ENCODE measurements at regions not wholly inside any gene's neighbourhood (a gene's known extent, or its start where the extent isn't known, plus 50 kb on each side); places are given as distances from the start of the nearest gene placed in this dataset.
"Not testable (repeated sequence)": the region's sequence is repeated elsewhere in the genome, so short reads cannot be mapped to it uniquely, and the experiment has no call there.

DNA sequence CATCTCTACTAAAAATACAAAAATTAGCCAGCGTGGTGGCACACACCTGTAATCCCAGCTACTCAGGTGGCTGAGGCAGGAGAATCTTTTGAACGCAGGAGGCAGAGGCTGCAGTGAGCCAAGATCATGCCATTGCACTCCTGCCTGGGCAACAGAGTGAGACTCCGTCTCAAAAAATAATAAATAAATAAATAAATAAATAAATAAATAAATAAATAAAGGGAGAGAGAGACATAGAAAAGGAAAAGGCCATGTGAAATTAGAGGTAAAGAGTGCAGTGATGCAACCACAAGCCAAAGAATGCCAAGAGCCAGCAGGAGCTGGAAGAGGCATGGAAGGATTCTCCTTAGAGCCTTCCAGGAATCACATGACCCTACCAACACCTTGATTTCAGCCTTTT lies 107.0 kb upstream of the SRSF6 start:
- H3K9me3 ChIP-seq (replicated peaks; ENCODE audit: control insufficient read depth, insufficient read depth, low read depth, low read length); CTCF ChIA-PET (ENCODE audit: low intra/inter-chr PET ratio); ATAC-seq; H3K27ac ChIP-seq (ENCODE audit: extremely low read depth, low read depth, low read length); H4K20me1 ChIP-seq (replicated peaks; ENCODE audit: control insufficient read depth, insufficient read depth, low read length); POLR2A ChIA-PET; H3K9ac ChIP-seq (ENCODE audit: insufficient read depth in 1 of 2, low read depth in 2 of 2, low read length in 2 of 2); H3K36me3 ChIP-seq (ENCODE audit: control insufficient read depth, insufficient read depth, low read length); FAIRE-seq; H3K4me3 ChIP-seq; H3K79me2 ChIP-seq (ENCODE audit: control insufficient read depth, insufficient read depth, low read length); H3K4me1 ChIP-seq (replicated peaks in 1 of 2; ENCODE audit: control insufficient read depth in 2 of 2, insufficient read depth in 2 of 2, low read length in 2 of 2); H2AFZ ChIP-seq (ENCODE audit: low read depth, low read length); BruUV-seq (replicated peaks); H3K4me2 ChIP-seq (ENCODE audit: insufficient read depth, low read length); in situ Hi-C loops (cut with MboI); intact Hi-C loops (cut with micrococcal nuclease); H3K9me1 ChIP-seq (ENCODE audit: control insufficient read depth, insufficient read depth, low read length); DNase-seq (ENCODE audit: extremely low read depth in 1 of 4, low spot score in 3 of 4): not testable (repeated sequence)
- WGBS (ENCODE audit: insufficient coverage, low coverage, missing lambda C conversion rate): 0% methylated on average over 3 of the region's 3 CpGs
- peaks cover 0 to 17% of the 10 kb centered on the region in 2 experiments; a peak in 3 of 5 replicates for H3K27me3 ChIP-seq (ENCODE audit: control insufficient read depth in 2 of 2, insufficient read depth in 2 of 2, low read length in 2 of 2)

DNA sequence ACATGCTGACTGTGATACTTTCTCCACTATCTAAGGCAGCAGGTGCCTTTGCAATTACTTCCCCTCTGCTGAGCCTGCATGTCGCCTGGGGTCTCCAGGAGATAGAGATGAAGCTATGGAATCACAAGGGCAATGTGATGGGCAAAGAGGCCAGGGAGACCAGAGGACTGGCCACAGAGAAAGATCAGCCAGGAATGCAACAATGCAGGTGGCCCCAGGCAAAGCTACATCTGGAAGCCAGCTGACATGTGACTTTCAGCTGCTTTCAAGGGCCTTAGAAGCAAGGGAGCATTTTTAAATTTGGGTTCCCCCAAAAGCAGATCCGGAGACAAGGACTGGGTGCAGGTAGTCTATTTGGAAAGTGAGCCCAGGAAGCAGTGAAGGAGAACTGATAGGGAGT lies 107.9 kb upstream of the SRSF6 start:
- peaks cover 0 to 13% of the 10 kb centered on the region in 2 experiments; a peak in 3 of 5 replicates for H3K27me3 ChIP-seq (ENCODE audit: control insufficient read depth in 2 of 2, insufficient read depth in 2 of 2, low read length in 2 of 2)
- H3K79me2 ChIP-seq (ENCODE audit: control insufficient read depth, insufficient read depth, low read length): no peaks in the 10 kb centered on the region
- H3K4me3 ChIP-seq: no peak overlapping the region
- no peaks in the 10 kb centered on the region for H3K4me1 ChIP-seq (replicated peaks in 1 of 2; ENCODE audit: control insufficient read depth in 2 of 2, insufficient read depth in 2 of 2, low read length in 2 of 2)
- no peak overlapping the region for H3K4me2 ChIP-seq (ENCODE audit: insufficient read depth, low read length)
- 0% methylated on average over 2 of the region's 2 CpGs for WGBS (ENCODE audit: insufficient coverage, low coverage, missing lambda C conversion rate)
- no peaks in the 10 kb centered on the region for H3K9me1 ChIP-seq (ENCODE audit: control insufficient read depth, insufficient read depth, low read length)
- CTCF ChIA-PET (ENCODE audit: low intra/inter-chr PET ratio): no interaction called here
- no peak overlapping the region for H2AFZ ChIP-seq (ENCODE audit: low read depth, low read length)
- POLR2A ChIA-PET: interaction anchor here (0.6 kb wide), 1 partner anchor 101 kb away, joined by 3 read pairs; no protein-coding TSS in a partner anchor
- in situ Hi-C loops (cut with MboI) (no loop called here), intact Hi-C loops (cut with micrococcal nuclease) (no loop called here)
- FAIRE-seq (no peak), DNase-seq (ENCODE audit: extremely low read depth in 1 of 4, low spot score in 3 of 4) (no peak), ATAC-seq (no peak)
- no peak overlapping the region for H3K9ac ChIP-seq (ENCODE audit: insufficient read depth in 1 of 2, low read depth in 2 of 2, low read length in 2 of 2)
- no TSS peak for BruUV-seq (replicated peaks)
- no peaks in the 10 kb centered on the region for H4K20me1 ChIP-seq (replicated peaks; ENCODE audit: control insufficient read depth, insufficient read depth, low read length)
- H3K9me3 ChIP-seq (replicated peaks; ENCODE audit: control insufficient read depth, insufficient read depth, low read depth, low read length): no peaks in the 10 kb centered on the region
- no peaks in the 10 kb centered on the region for H3K36me3 ChIP-seq (ENCODE audit: control insufficient read depth, insufficient read depth, low read length)
- no peak overlapping the region for H3K27ac ChIP-seq (ENCODE audit: extremely low read depth, low read depth, low read length)
- TF ChIP-seq ZNF274 (IDR thresholded peaks at IDR 0.05; ENCODE audit: borderline replicate concordance, low read depth, low read length) (no peak), LCOR (CRISPR knock-in tag; IDR thresholded peaks at IDR 0.05) (no peak), C11orf30 (IDR thresholded peaks at IDR 0.05; ENCODE audit: low read depth) (no peak), U2AF2 (optimal IDR thresholded peaks at IDR 0.05; ENCODE audit: low read depth, low read length) (no peak), CBX1 (IDR thresholded peaks at IDR 0.05; ENCODE audit: low read depth) (no peak), CHCHD3 (CRISPR knock-in tag; IDR thresholded peaks at IDR 0.05) (no peak), STAG1 (CRISPR knock-in tag; IDR thresholded peaks at IDR 0.05; ENCODE audit: borderline replicate concordance) (no peak), HDGF (IDR thresholded peaks at IDR 0.05) (no peak), NFE2L1 (tag; IDR thresholded peaks at IDR 0.05; ENCODE audit: borderline replicate concordance, low read depth) (no peak), EWSR1 (IDR thresholded peaks at IDR 0.05; ENCODE audit: borderline replicate concordance, low read depth, partially characterized antibody) (no peak), CBX5 (IDR thresholded peaks at IDR 0.05; ENCODE audit: borderline replicate concordance, low read depth) (no peak), RFX1 (IDR thresholded peaks at IDR 0.05) (no peak), SUPT5H (IDR thresholded peaks at IDR 0.05) (no peak)
- TF ChIP-seq, protein P1, sequence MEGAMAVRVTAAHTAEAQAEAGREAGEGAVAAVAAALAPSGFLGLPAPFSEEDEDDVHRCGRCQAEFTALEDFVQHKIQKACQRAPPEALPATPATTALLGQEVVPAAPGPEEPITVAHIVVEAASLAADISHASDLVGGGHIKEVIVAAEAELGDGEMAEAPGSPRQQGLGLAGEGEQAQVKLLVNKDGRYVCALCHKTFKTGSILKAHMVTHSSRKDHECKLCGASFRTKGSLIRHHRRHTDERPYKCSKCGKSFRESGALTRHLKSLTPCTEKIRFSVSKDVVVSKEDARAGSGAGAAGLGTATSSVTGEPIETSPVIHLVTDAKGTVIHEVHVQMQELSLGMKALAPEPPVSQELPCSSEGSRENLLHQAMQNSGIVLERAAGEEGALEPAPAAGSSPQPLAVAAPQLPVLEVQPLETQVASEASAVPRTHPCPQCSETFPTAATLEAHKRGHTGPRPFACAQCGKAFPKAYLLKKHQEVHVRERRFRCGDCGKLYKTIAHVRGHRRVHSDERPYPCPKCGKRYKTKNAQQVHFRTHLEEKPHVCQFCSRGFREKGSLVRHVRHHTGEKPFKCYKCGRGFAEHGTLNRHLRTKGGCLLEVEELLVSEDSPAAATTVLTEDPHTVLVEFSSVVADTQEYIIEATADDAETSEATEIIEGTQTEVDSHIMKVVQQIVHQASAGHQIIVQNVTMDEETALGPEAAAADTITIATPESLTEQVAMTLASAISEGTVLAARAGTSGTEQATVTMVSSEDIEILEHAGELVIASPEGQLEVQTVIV (CRISPR knock-in tag; IDR thresholded peaks at IDR 0.05; ENCODE audit: borderline replicate concordance): no peak
- TF ChIP-seq, protein P2, sequence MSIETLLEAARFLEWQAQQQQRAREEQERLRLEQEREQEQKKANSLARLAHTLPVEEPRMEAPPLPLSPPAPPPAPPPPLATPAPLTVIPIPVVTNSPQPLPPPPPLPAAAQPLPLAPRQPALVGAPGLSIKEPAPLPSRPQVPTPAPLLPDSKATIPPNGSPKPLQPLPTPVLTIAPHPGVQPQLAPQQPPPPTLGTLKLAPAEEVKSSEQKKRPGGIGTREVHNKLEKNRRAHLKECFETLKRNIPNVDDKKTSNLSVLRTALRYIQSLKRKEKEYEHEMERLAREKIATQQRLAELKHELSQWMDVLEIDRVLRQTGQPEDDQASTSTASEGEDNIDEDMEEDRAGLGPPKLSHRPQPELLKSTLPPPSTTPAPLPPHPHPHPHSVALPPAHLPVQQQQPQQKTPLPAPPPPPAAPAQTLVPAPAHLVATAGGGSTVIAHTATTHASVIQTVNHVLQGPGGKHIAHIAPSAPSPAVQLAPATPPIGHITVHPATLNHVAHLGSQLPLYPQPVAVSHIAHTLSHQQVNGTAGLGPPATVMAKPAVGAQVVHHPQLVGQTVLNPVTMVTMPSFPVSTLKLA (conservative IDR thresholded peaks at IDR 0.05): no peak
